Activated CD4-positive, alpha-beta T cell treated with anti-CD3 and anti-CD28 coated beads, Interleukin-2, Interleukin-4, amounts not matched to agents 100 ng/mL and 50 ng/mL, durations not matched to agents 16 hours and 8 hours (primary cell): ENCODE measurements at regions not wholly inside any gene's neighbourhood (a gene's known extent, or its start where the extent isn't known, plus 50 kb on each side); places are given as distances from the start of the nearest gene placed in this dataset.
"Not testable (repeated sequence)": the region's sequence is repeated elsewhere in the genome, so short reads cannot be mapped to it uniquely, and the experiment has no call there.

Experiments
- DNase-seq: peaks from one replicate; pipeline ENCODE4 v3.0.0-alpha.2; 2020; ENCODE audit warnings: low spot score

GRCh38 chr16:87035053-87035452 is 282.1 kb downstream of the C16orf95 start:
- no peak for DNase-seq

- DNase-seq: no peak
These were observed 280.2 kb downstream of the C16orf95 start for GRCh38 chr16:87037012-87037411.

- DNase-seq: not testable (repeated sequence)
These were observed 278.7 kb downstream of the C16orf95 start for GRCh38 chr16:87038528-87038927.

DNA sequence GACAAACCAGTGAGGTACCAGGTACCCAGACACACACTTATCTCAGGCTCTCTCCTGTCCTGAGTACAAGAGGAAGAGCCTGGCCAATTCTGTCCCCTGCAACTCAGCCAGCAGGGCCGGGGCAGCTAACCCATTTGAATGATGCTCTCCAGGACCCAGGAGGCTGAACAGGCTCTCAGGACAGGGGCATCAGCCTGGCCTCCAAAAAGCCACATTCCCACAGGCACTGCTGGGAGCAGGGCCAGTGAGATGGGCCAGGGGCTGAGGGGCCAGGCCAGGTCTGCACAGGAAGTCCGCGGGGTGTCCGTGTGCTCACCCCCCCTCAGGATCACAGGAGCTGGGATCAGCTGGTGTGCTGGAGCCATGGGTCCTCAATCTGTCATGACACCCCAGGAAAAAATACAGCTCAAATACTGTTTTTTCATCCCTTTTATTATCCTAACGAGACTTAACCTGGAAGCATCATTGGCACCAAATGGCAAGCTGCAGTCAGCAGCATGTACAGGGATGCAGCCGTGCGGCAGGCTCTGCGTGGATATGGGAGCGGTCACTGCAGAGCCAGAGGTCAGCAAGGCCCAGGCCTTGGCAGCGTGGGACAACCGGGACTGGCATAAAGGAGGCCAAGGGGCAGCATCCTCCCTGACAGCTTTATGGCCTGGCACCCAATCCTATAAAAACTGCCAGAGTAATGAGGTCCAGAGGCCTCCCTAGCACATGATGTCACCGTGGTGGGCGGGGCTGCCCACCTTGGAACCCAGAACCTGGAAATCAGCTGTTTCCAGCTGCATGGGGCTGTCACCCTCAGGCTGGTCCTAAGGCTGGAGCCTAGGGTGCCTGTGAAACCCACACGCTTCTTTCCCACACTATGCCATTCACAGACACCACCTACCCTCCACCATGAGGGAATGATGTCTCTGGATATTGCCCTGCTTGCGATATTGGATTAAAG is 276.7 kb downstream of the C16orf95 start:
- no peak for DNase-seq

- no peak for DNase-seq
These were observed 275.9 kb downstream of the C16orf95 start for GRCh38 chr16:87041286-87041685.

DNA sequence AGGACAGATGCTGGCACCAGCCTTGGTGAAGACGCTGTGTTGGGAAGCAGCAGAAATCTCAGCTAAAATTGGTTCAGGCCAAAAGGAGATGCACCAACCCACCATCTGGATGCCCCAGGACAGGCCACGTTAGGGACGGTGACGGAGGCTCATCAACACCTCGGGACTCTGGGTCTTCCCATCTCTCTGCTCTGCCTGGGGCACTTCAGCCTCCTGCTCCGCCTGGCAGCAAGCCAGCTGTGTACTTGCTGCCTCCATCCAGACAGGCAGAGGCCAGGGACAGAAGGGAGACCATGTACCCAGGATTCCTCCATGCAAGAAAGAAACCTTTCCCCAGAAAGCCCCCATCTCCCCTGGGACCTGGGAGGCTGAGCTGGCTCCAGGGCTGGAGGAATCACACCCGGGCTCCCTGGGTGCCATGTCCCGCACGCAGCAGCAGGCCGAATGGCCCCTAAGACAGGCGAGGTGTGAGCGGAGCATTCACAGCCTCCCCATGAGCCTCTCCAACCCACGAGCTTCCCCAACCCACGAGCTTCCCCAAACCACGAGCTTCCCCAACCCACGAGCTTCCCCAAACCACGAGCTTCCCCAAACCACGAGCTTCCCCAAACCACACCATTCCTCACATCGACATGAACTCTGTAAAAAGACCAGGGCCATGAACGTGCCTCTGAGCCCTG is 274.5 kb downstream of the C16orf95 start:
- DNase-seq: no peak

DNA sequence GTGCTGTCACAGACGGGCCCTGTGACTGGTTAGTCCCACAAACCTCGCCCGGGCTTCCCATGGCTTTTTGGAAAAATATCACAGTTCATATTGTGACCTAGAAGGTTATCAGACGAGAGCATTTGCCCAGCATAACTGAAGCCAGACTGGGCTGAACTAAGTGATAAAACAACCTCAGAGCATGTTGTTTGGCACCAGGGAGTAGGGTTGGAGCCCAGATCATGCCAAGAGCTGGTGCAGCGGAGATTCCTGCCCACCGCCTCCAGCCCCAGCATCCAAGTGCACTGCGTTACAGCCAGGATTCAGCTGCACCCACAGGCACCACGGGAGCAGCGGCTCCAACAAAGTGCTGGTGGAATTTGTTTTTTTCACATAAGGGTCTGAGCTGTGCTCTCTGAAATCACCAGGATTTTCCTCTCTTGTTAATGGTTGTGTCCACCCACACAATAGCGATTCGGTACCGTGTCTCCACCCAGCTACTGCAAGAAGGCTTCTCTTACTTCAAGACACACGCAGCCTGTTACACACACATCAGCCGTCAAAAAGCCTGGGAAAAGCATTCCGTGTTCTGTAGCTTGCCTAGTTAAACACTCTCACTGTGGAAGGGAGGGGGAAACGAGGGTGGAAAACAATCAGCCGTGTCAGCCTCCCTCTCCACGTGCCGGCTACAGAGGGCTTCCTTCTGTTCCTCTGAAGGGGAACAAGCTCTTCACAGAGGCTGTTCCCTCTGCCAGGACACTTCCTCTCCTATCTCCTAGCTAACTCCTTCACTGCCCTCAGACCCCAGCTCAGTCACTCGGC is 273.8 kb downstream of the C16orf95 start:
- DNase-seq: no peak

DNA sequence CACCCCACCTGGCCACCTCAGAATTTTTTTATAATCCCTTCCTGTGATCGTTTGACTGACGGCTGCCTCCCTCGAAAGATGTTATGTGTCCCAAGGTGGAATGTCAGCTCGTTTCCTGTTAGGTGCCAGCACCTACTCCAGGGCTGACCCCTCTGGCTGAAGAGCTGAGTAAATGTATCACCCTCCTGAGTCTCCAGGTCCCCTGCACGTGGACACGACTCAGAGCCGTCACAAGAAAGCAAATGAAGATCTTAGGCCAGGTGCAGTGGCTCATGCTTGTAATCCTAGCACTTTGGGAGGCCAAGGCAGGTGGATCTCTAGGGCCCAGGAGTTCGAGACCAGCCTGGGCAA is 273.2 kb downstream of the C16orf95 start:
- DNase-seq: no peak

DNA sequence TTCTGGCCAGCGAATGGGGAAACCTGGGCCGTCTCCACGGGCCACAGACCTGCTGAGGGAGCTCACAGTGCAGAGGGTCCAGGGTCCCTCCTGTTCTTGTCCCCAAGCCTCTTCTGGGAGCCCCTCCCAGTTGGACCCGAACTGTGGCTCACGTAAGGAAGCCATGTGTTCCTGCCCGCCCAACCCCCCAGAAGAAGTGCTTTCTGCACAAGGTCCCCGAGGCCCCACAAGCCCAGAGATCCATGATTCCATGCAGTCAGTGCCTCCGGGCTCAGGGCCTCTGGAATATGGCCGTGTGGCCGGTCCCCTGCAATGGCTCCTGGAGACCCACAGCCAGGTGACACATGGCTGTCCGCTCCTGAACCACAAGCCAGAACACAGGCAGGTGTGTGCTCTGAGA is 272.4 kb downstream of the C16orf95 start:
- DNase-seq: no peak

GRCh38 chr16:87045466-87046216 is 271.6 kb downstream of the C16orf95 start:
- no peak for DNase-seq

- no peak for DNase-seq
These were observed 271.0 kb downstream of the C16orf95 start for GRCh38 chr16:87046235-87046634.

DNA sequence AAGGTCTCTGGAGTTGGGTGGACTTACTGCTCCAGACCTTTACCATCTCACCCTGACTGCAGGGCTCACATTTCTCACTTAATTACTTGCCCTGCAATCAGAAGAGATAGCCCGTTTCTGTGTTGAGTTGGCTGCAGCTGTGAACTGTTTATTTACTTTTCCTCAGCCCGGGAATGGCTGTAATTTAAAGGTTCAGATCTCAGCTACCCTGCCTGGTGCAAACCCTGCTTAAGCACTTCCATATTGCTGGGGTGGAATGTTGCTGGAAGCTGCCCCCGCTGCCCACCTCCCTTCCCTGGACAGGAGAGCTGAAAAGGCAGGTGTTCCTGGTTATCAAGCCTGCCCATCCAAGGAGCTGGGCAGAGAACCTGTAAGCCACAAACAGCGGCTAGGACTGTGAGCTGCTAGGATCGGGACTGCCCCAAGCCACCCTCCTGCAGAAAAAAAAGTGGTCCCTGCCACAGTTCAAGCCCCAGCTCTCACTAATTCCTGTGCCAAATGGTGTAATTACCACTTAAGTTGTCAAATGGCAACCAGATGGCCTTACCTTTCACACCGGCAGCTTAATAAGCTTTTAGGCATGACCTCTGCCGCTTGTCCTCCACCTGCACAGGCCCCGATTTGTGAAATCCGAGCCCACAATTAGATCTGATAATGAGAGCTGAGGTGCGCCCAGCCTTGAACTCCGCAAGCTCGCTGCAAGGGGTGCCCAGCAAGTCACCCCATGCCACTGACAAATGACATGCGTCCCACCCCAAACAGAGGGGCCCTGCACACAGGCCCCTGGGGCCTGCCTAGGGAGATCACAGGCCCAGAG is 269.8 kb downstream of the C16orf95 start:
- DNase-seq: no peak

GRCh38 chr16:87048038-87048729 is 269.0 kb downstream of the C16orf95 start:
- DNase-seq: no peak

- DNase-seq: no peak
These were observed 268.5 kb downstream of the C16orf95 start for GRCh38 chr16:87048730-87049115.

- not testable (repeated sequence) for DNase-seq
These were observed 268.0 kb downstream of the C16orf95 start for GRCh38 chr16:87049216-87049615.

GRCh38 chr16:87050142-87050541 is 267.1 kb downstream of the C16orf95 start:
- no peak for DNase-seq

DNA sequence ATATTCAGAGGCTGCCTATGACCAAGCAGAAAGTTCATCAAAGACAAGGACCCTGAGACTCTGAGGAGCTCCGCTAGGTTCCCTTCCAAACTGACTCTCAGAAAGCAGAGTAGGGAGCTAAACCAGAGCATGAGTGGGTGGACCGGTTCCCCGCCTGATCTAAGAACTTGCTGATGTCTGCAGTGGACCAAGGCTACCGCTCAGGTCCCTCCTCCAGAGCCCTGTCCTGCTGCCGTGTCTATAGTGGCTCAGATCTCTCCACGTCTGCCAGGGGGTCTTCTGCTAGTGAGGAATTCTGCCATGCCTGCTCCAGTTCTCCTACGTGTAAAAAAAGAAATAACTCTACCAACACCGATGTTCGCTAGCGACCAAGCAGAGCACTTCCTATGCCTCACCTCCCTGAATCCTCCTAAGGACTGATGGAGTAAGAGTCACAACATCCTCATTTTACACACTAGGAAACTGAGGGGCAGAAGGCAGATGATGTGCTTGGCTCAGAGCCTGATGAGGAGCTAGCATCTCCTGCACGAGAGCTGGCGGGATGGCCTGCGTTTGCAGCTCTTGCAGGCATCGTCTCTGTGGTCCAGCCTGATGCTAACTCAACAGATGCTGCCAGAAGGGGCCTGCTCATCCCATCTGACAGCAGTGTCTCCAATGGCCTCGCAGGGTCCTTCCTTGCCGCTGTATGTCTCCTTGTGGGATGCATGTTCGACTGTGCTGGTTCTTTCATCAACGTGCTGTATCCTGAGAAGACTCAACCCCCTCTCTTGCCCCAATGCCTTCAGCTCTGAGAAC is 265.5 kb downstream of the C16orf95 start:
- no peak for DNase-seq

DNA sequence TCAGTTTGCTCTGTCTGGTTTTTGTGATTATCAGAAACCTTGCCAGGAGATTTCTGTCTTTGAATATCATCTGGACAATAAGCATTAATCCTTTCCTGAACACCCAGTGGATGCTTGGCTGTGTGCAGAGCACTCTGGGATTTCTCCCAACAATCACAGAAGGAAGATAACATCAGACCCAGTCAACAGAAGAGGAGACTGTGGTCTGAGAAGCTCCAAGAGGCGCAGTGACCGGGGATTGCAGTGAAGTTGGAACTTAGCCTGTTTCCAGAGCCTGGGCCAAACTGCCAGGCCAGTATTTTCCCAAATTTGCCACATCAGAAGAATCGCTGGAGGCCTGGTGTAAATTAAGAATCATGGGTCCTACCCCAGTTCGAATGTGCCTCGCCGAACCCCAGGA is 264.7 kb downstream of the C16orf95 start:
- DNase-seq: no peak
